Gastrocnemius medialis (tissue), 4 donors: ENCODE measurements at regions not wholly inside any gene's neighbourhood (a gene's known extent, or its start where the extent isn't known, plus 50 kb on each side); places are given as distances from the start of the nearest gene placed in this dataset.

Experiments
- ATAC-seq, 2 donors: fragments of 150-250 bp; one replicate each; pipeline ENCODE4 v1.9.1; 2016
- DNase-seq, 2 donors: peaks; one replicate each; pipeline ENCODE4 v3.0.0-alpha.2; 2019
- H3K27ac ChIP-seq, 4 donors: fragments of 200-600 bp; sonication (generic); 1 replicate in 1 of 4; 2 replicates in 3 of 4; pipeline ENCODE4 v1.5.1; 2016 to 2018; ENCODE audit warnings: mild to moderate bottlenecking in 2 of 4, moderate library complexity in 1 of 4
- H3K27me3 ChIP-seq, 3 donors: fragments of 200-600 bp; sonication (generic) in 2 of 3; 1 replicate in 1 of 3; 2 replicates in 2 of 3; pipeline versions ENCODE4 v1.5.1 to v1.6.0; 2016 to 2019; ENCODE audit warnings: mild to moderate bottlenecking in 1 of 3, moderate library complexity in 1 of 3
- H3K36me3 ChIP-seq, 2 donors: fragments of 200-600 bp; sonication (generic) in 1 of 2; one replicate each; pipeline ENCODE4 v1.5.1; 2017 to 2018
- H3K4me1 ChIP-seq, 2 donors: fragments of 200-600 bp; sonication (generic) in 1 of 2; one replicate each; pipeline ENCODE4 v1.5.1; 2016 to 2017; ENCODE audit warnings: mild to moderate bottlenecking in 2 of 2
- H3K4me3 ChIP-seq, 4 donors: fragments of 200-600 bp; sonication (generic) in 3 of 4; 1 replicate in 1 of 4; 2 replicates in 3 of 4; pipeline ENCODE4 v1.5.1; 2016 to 2019; ENCODE audit warnings: mild to moderate bottlenecking in 2 of 4
- H3K9me3 ChIP-seq, 3 donors: fragments of 200-600 bp; sonication (generic) in 2 of 3; 1 replicate in 1 of 3; 2 replicates in 2 of 3; pipeline ENCODE4 v1.5.1; 2016 to 2019
- POLR2A ChIP-seq, 2 donors: fragments of 450-650 bp; IDR thresholded peaks; one replicate each; pipeline ENCODE4 v1.6.1; 2017; ENCODE audit warnings: antibody characterized with exemption in 2 of 2, mild to moderate bottlenecking in 2 of 2, moderate library complexity in 2 of 2
- in situ Hi-C, 4 donors: fragments of 200-750 bp; cut with MboI; loops; one replicate each; pipeline versions ENCODE4 v1.15.0 to v1.8.0; 2017; ENCODE audit warnings: low sequenced_read_pairs in 4 of 4
- intact Hi-C: fragments of 100-400 bp; cut with DNase I; formaldehyde crosslinking; loops from one replicate; pipeline ENCODE4 v1.15.1; 2023; ENCODE audit warnings: low total_unique reads
- TF ChIP-seq, protein P1 (sequence below), 5 experiments: fragments of 450-650 bp in 3 of 5; fragments of 200-600 bp in 2 of 5; sonication (generic) in 2 of 5; IDR thresholded peaks in 4 of 5; conservative IDR thresholded peaks in 1 of 5; 1 replicate in 4 of 5; 2 replicates in 1 of 5; pipeline ENCODE4 v1.5.1; 2016 to 2019; ENCODE audit warnings: antibody characterized with exemption in 5 of 5, mild to moderate bottlenecking in 3 of 5, moderate library complexity in 3 of 5

GRCh38 chr2:117293012-117293411 is 521.5 kb upstream of the DDX18 start:
- in situ Hi-C loops = no loop called here
- no peak for TF ChIP-seq POLR2A (IDR thresholded peaks at IDR 0.05)
- TF ChIP-seq, protein P1, sequence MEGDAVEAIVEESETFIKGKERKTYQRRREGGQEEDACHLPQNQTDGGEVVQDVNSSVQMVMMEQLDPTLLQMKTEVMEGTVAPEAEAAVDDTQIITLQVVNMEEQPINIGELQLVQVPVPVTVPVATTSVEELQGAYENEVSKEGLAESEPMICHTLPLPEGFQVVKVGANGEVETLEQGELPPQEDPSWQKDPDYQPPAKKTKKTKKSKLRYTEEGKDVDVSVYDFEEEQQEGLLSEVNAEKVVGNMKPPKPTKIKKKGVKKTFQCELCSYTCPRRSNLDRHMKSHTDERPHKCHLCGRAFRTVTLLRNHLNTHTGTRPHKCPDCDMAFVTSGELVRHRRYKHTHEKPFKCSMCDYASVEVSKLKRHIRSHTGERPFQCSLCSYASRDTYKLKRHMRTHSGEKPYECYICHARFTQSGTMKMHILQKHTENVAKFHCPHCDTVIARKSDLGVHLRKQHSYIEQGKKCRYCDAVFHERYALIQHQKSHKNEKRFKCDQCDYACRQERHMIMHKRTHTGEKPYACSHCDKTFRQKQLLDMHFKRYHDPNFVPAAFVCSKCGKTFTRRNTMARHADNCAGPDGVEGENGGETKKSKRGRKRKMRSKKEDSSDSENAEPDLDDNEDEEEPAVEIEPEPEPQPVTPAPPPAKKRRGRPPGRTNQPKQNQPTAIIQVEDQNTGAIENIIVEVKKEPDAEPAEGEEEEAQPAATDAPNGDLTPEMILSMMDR (IDR thresholded peaks at IDR 0.05 in 4 of 5, conservative IDR thresholded peaks at IDR 0.05 in 1 of 5) = no peak
- Histone ChIP-seq H3K27ac (no peak overlapping the region), H3K36me3 (no peaks in the 10 kb centered on the region), H3K4me1 (no peaks in the 10 kb centered on the region), H3K27me3 (no peaks in the 10 kb centered on the region), H3K4me3 (no peak overlapping the region), H3K9me3 (no peaks in the 10 kb centered on the region)
- ATAC-seq = no peak
- no peak for DNase-seq
- intact Hi-C loops = no loop called here

DNA sequence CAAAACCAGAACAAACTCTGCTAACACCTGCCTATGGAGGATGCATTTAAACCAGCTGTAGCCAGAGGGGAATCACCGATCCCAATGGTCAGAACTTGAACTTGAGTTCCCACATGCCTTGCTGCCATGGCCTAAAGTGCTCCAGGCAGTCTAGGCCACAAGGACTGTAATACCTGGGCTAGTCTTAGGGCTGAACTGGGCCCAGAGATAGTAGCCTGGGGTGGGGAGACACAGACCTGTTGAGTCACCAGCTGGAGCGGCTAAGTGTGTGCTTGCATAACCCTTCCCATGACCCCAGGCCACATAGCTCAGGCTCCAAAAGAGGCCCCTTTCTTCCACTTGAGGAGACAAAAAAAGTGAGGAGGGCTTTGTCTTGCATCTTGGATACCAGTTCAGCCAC is 515.0 kb upstream of the DDX18 start:
- ATAC-seq = no peak
- no peaks in the 10 kb centered on the region for H3K4me1 ChIP-seq
- H3K27ac ChIP-seq = no peak overlapping the region
- no peak for DNase-seq
- intact Hi-C loops (no loop called here), in situ Hi-C loops (no loop called here)
- H3K36me3 ChIP-seq = no peaks in the 10 kb centered on the region
- no peaks in the 10 kb centered on the region for H3K9me3 ChIP-seq
- TF ChIP-seq, protein P1 (IDR thresholded peaks at IDR 0.05 in 4 of 5, conservative IDR thresholded peaks at IDR 0.05 in 1 of 5) = no peak
- no peak for TF ChIP-seq POLR2A (IDR thresholded peaks at IDR 0.05)
- H3K4me3 ChIP-seq = no peak overlapping the region
- no peaks in the 10 kb centered on the region for H3K27me3 ChIP-seq

DNA sequence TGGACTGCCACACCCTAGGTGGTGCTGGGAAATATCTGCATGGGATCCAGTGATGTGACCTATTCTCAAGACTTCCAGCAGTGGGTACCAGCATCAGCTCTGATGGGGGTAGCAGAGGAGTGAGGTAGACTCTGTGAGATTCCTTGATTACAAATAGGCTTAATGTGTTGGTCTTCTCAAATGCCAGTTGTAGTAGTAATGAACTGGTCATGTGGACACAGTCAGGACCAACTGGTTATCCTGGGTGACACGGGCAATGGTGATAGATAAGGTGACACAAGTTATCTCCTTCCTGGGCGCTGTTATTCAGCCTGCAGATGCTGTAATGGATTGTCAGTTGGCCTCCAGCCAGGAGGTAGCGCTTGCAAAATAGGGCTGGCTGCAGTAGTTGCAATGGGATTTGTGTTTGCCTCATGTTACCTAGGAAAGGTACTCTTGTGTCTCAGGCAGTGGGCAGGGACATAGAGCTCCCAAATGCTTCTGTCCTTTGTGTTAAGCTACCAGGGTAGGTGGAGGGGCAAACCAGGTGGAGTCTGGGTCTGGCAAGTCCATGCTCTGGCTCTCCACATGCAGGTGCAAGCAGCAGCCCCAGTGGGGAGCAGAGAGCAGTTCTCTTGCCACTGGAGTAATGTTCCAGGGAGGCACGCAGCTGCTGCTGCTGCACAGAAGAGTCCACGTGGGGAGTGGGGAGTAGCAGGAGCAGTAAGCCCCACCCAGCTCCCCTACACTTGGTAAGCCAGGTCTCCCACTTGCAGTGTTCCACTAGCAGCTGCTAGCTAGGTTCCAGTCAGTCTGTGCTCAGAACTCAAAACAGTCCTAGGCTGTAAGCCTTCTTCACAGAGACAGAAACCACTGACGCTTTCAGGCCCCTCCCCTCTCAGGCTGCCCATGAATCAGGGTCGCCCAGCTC is 505.4 kb upstream of the DDX18 start:
- no peak for DNase-seq
- no peaks in the 10 kb centered on the region for H3K4me1 ChIP-seq
- TF ChIP-seq POLR2A (IDR thresholded peaks at IDR 0.05) = no peak
- TF ChIP-seq, protein P1 (IDR thresholded peaks at IDR 0.05 in 4 of 5, conservative IDR thresholded peaks at IDR 0.05 in 1 of 5) = no peak
- intact Hi-C loops (no loop called here), in situ Hi-C loops (no loop called here)
- H3K27me3 ChIP-seq = no peaks in the 10 kb centered on the region
- no peaks in the 10 kb centered on the region for H3K9me3 ChIP-seq
- H3K27ac ChIP-seq = no peak overlapping the region
- ATAC-seq = no peak
- H3K36me3 ChIP-seq = no peaks in the 10 kb centered on the region
- no peak overlapping the region for H3K4me3 ChIP-seq

- intact Hi-C loops = no loop called here
- DNase-seq (no peak), ATAC-seq (no peak)
- no peak overlapping the region for H3K27ac ChIP-seq
- no peaks in the 10 kb centered on the region for H3K36me3 ChIP-seq
- no peak overlapping the region for H3K4me3 ChIP-seq
- H3K27me3 ChIP-seq = no peaks in the 10 kb centered on the region
- in situ Hi-C loops = no loop called here
- TF ChIP-seq, protein P1 (IDR thresholded peaks at IDR 0.05 in 4 of 5, conservative IDR thresholded peaks at IDR 0.05 in 1 of 5) = no peak
- no peak for TF ChIP-seq POLR2A (IDR thresholded peaks at IDR 0.05)
- H3K4me1 ChIP-seq = no peaks in the 10 kb centered on the region
- H3K9me3 ChIP-seq = no peaks in the 10 kb centered on the region
These were observed 492.7 kb upstream of the DDX18 start for GRCh38 chr2:117321816-117322215.
